Activated T-cell treated with anti-CD3 and anti-CD28 coated beads, Interleukin-2, amount 50 U/mL, for 24 hours (primary cell): ENCODE measurements at regions not wholly inside any gene's neighbourhood (a gene's known extent, or its start where the extent isn't known, plus 50 kb on each side); places are given as distances from the start of the nearest gene placed in this dataset.

Experiments
- DNase-seq: peaks from one replicate; pipeline ENCODE4 v3.0.0-alpha.2; 2020
- H3K27ac Mint-ChIP-seq: 2 replicates; pipeline ENCODE4 v1.8.0; 2020; ENCODE audit warnings: mild to moderate bottlenecking, mixed read lengths
- H3K27me3 Mint-ChIP-seq: 2 replicates; pipeline ENCODE4 v1.8.0; 2020; ENCODE audit warnings: mixed read lengths
- H3K36me3 Mint-ChIP-seq: 2 replicates; pipeline ENCODE4 v1.8.0; 2020; ENCODE audit warnings: low read depth, mixed read lengths
- H3K4me1 Mint-ChIP-seq: 2 replicates; pipeline ENCODE4 v1.8.0; 2020; ENCODE audit warnings: low read depth, mixed read lengths
- H3K4me3 Mint-ChIP-seq: 2 replicates; pipeline ENCODE4 v1.8.0; 2020; ENCODE audit warnings: mild to moderate bottlenecking, moderate library complexity, mixed read lengths
- H3K9me3 Mint-ChIP-seq: 2 replicates; pipeline ENCODE4 v1.8.0; 2020; ENCODE audit warnings: mixed read lengths

DNA sequence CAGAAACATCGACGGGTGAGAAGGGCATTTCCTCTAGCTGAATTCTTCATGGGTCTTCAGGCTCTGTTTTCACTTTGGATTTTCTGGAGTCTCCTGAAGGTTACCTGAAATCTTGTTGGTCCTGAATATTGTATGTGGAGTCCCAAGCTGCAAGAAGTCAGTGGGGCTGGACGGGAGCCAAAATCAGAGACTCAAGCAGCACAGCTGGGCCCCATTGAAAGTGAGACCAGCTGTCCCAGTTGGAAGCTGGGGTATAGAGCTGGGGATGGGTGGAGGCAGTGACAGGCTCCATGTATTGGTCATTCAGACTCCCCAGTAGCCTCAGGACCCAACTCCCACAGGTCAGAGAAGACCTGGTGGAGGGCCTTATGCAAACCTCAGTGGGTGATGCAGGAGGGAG, 111.3 kb upstream of the MLN start:
- Mint-ChIP-seq H3K4me3 (peak overlapping the region; percentile 33), H3K36me3 (no peaks in the 10 kb centered on the region), H3K27me3 (no peaks in the 10 kb centered on the region), H3K4me1 (peaks cover 29% of the 10 kb centered on the region), H3K27ac (no peak overlapping the region), H3K9me3 (no peaks in the 10 kb centered on the region)
- no peak for DNase-seq

DNA sequence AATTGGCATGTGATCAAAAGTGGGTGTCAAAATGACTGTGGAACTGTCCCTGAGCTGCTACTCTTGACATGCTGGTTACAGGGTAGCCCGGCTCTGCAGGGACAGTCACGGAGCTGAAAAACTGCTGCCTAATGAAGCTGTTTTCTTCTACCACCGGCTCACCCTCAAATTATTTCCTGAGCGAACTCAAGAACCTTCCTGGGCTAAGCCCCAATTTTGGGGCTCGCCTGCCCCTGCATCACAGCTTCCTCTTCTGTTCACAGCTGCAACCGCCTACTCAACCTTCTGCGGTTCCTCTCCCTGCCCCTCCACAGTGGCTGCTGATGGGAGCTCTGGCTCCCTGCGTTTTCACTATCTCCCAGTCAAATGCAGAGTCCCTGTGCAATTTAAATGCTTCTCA, 110.8 kb upstream of the MLN start:
- Mint-ChIP-seq H3K27ac (peak overlapping the region; percentile 10), H3K36me3 (no peaks in the 10 kb centered on the region), H3K9me3 (no peaks in the 10 kb centered on the region), H3K4me1 (peaks cover 30% of the 10 kb centered on the region), H3K4me3 (peak overlapping the region; percentile 33), H3K27me3 (no peaks in the 10 kb centered on the region)
- DNase-seq = peak; percentile 56

DNA sequence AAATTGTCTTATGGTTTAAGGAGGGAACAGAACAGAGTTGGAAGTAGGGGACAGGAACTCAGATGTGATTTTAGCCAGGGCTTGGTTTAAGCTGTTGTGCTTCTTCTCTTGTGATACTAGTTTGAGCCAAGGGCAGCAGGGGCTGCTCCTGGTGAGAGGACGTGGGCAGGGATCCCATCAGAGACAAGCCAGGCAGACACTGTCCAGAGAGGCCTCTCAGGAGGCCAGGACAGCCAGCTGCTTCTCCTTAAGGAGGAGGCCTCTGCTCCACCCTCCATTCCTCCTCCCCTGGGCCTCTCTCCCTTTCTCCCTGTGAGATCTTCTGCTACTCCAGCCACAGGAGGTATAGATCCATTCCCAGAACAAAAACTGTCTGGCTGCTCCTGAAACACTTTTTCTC, 108.4 kb upstream of the MLN start:
- no peak overlapping the region for H3K27ac Mint-ChIP-seq
- H3K4me3 Mint-ChIP-seq = no peak overlapping the region
- peaks cover 37% of the 10 kb centered on the region for H3K4me1 Mint-ChIP-seq
- H3K27me3 Mint-ChIP-seq = no peaks in the 10 kb centered on the region
- DNase-seq = no peak
- no peaks in the 10 kb centered on the region for H3K9me3 Mint-ChIP-seq
- no peaks in the 10 kb centered on the region for H3K36me3 Mint-ChIP-seq

DNA sequence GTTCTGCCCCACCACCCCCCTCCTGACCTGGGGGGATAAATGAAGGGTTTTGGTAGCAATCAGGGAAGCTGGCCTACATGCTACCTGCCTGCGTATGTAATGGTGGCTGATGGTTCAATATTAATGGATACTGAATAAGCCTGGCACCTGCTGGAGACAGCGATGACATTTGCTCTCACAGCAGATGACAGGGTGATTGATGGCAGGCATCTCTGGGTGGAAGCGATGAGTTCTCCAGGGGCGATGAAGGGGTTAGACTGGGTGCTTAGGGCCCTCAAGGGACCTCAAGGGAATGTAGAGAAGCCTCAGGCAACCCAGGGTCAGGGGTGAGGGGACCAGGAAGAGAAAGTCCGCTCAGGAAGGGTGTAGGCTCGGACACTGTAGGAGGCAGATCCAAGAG, 107.7 kb upstream of the MLN start:
- Mint-ChIP-seq H3K4me1 (peaks cover 45% of the 10 kb centered on the region), H3K27ac (no peak overlapping the region), H3K27me3 (no peaks in the 10 kb centered on the region), H3K36me3 (no peaks in the 10 kb centered on the region), H3K4me3 (no peak overlapping the region), H3K9me3 (no peaks in the 10 kb centered on the region)
- no peak for DNase-seq

DNA sequence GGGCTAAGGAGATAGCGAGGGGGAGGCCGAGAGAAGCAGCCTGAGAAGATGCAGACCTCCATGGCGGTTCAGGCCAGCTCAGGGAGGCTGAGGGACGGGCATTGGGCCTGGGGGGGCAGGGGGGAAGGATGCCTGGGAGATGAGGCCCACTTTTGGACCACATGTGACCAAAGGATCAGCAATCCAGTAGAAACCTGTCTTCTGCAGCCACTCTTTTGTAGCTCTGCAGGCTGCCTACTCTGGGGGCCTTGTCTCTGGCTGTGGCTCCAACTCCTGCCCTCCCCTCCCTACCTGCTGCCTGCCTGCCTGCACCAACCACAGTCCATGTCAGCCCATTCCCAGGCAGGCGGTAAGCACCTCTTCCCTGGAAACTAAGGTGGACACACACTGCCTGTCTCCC, 106.8 kb upstream of the MLN start:
- Mint-ChIP-seq H3K27me3 (no peaks in the 10 kb centered on the region), H3K4me1 (peaks cover 52% of the 10 kb centered on the region), H3K9me3 (no peaks in the 10 kb centered on the region), H3K4me3 (no peak overlapping the region), H3K27ac (no peak overlapping the region), H3K36me3 (no peaks in the 10 kb centered on the region)
- DNase-seq = no peak

DNA sequence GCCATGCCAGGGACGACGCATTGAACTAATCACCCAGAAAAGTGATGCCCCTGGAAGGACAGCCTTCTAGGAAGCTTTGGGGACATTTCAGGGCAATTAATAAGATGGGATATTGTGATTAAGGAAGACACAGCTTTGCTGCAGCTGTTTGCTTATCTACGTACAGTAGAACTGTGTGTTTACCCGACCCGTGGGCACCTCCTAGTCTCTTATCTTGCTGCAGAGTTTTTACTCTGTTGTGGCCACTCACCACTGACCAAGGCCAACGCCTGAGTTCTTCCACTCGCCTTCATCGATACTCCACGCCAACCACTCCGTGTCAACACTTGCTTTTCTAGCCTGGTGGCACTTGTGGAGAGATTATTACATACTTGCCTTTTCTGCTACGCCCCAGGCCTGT, 105.9 kb upstream of the MLN start:
- Mint-ChIP-seq H3K27ac (no peak overlapping the region), H3K4me3 (no peak overlapping the region), H3K4me1 (peaks cover 52% of the 10 kb centered on the region), H3K27me3 (no peaks in the 10 kb centered on the region), H3K36me3 (no peaks in the 10 kb centered on the region), H3K9me3 (no peaks in the 10 kb centered on the region)
- DNase-seq = no peak

DNA sequence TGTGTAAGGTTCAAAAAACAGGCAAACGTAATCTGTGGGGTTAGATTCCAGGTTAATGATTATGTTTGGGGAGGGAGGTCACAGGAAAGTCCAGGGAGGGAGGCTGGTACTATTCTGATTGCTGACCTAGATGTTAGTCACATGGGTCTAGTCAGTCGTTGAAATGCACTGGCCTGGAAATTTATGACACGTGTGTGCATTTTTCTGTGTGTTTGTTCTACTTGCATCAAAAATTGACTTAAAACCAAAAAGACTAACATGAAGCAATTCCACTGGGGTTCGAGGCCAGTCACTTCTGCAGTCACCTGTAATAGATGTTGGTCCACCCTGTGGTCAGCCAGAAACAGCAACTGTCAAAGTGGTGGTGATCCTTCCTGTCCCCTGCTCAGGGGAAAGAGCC, 104.2 kb upstream of the MLN start:
- Mint-ChIP-seq H3K36me3 (no peaks in the 10 kb centered on the region), H3K27me3 (no peaks in the 10 kb centered on the region), H3K27ac (no peak overlapping the region), H3K4me3 (no peak overlapping the region), H3K9me3 (no peaks in the 10 kb centered on the region), H3K4me1 (peaks cover 56% of the 10 kb centered on the region)
- no peak for DNase-seq

DNA sequence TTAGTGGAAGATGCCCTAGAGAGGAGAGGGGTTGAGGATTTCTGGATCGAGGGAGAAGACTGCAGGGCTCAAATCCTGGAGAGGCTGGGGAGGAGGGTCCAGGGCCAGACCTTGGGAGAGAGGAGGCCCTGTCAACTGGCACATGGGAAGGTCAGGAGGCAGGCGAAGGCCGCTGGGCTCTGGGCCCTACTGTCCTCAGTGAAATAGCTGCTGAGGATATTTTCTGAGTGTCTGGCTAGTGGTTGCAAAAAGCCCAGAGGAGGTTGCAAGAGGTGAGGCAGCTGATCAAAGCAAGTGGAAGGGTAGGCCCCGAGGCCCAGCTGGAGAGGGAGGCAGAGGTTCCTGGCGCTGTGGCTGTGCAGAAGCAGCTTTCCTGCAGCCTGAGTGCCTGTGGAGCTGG, 103.4 kb upstream of the MLN start:
- DNase-seq = no peak
- Mint-ChIP-seq H3K4me3 (no peak overlapping the region), H3K27me3 (no peaks in the 10 kb centered on the region), H3K27ac (no peak overlapping the region), H3K36me3 (no peaks in the 10 kb centered on the region), H3K9me3 (no peaks in the 10 kb centered on the region), H3K4me1 (peaks cover 58% of the 10 kb centered on the region)

DNA sequence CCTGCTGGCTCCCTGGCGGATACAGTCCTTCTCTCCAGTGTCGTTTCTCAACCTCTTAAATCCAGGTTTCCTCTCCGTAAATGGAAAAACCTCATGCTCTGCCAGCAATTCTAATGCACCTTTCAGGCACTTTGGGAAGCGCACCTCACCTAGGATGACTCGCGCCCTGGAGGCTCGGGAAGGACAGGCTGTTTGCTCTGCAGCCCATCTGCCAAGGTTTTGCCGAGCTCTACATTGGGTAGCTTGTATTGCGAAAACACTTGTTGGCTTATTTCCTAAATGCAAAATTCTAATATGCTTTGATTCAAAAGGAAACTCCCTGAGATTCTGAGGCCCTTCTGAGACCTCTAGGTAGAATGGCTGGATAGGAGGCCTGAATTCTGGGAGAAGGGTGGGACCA, 102.6 kb upstream of the MLN start:
- Mint-ChIP-seq H3K27ac (no peak overlapping the region), H3K27me3 (no peaks in the 10 kb centered on the region), H3K9me3 (no peaks in the 10 kb centered on the region), H3K4me3 (no peak overlapping the region), H3K4me1 (peaks cover 61% of the 10 kb centered on the region), H3K36me3 (no peaks in the 10 kb centered on the region)
- DNase-seq = no peak

DNA sequence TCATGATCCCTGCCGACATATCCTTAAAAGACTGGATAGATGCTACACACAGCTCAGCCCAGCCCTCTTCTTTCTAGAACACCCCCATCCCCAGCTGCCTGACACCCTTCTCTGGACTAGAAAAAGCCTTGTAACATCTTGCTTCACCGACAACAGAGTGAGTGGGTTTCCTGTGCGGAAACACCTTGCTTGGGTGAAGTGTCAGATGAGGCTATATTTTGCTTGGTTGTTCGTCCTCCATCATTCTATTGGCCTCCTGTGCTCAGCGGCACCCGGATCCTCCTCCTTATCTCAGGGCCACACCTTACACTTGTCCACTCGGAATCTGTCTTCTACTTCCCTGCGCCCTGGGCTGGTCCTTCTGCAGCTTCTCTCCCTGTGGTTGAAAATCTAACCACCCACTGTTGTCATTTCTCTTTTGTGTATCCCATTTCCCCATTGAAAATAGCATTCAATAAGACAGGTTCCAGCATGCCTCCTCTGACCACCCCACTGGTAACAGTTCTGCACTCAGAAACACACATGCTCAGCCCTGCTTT, 101.3 kb upstream of the MLN start:
- Mint-ChIP-seq H3K36me3 (no peaks in the 10 kb centered on the region), H3K27ac (peak overlapping the region; percentile 70), H3K4me3 (peak overlapping the region; percentile 5), H3K27me3 (no peaks in the 10 kb centered on the region), H3K9me3 (no peaks in the 10 kb centered on the region), H3K4me1 (peaks cover 59% of the 10 kb centered on the region)
- DNase-seq = peak; percentile 37

DNA sequence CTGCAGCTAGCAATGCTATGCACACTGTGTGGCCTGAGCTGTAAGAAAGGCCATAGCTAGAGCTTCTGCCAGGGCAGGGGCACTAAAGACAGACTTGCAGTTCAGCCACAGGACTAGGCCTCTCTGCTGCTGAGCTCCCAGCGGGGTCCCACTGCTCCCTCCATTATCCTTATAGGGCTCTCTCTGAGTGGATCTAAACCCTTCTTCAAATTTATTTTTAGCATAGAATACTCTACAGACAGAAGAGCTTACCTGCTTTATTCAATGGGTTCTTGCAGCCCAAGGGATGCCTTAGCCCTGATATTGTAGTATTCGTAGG, 100.9 kb upstream of the MLN start:
- Mint-ChIP-seq H3K4me1 (peaks cover 58% of the 10 kb centered on the region), H3K4me3 (peak overlapping the region; percentile 18), H3K27me3 (no peaks in the 10 kb centered on the region), H3K27ac (peak overlapping the region; percentile 70), H3K9me3 (no peaks in the 10 kb centered on the region), H3K36me3 (no peaks in the 10 kb centered on the region)
- DNase-seq = no peak

DNA sequence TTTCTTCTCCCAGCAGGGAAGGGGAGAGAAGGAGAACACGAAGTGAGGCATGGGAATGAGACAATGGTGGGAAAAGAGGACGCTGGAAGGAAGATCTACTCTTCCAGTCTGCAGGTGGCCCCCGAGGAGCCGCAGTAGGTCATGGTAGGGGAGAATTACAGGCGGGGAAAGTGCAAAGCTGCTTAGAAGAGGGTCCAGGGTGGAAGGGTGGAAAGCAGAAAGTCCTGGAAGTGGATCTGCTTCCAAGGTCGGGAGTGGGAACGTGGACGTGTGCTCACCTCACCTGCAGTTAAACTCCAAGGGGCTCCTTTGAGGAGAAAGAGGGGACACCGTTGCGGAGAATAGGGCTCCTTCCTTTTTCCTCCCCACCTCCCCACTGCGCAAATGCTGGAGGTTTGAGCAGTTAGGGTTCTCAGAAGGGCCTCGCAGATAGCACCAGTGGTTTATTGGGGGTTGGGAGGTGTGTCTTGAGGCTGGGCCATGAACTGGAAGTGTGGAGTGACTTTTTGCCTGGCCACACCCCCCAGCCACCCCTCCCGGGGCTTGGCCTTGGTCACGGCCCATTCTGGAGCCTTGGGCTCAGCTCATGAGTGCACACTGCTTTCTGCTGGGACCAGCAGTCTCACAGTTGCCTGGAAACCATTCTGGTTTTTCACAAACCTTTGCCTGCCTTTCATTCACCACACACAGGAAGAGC, 100.4 kb upstream of the MLN start:
- Mint-ChIP-seq H3K4me3 (peak overlapping the region; percentile 16), H3K4me1 (peaks cover 58% of the 10 kb centered on the region), H3K27me3 (no peaks in the 10 kb centered on the region), H3K27ac (peak overlapping the region; percentile 50), H3K9me3 (no peaks in the 10 kb centered on the region), H3K36me3 (no peaks in the 10 kb centered on the region)
- peak; percentile 69 for DNase-seq

DNA sequence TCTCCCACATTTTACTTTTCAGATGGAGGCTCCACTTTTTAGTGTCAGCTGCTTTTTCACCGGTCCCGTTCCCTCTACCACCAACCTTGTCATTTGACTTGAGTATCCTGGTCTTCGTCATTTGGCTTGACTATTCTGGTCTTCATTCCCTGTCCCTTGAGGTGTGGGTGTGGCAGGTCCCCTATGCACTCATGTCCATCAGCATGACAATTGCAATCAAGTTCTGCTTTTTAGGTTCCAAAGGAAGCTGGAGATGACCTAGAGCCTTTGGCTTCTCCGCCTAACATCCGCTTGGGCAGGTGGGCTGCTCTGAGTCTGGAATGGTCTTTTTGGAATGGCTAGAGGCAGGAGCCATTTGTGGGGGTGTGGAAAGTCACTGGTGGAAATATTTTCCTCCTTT, 99.8 kb upstream of the MLN start:
- Mint-ChIP-seq H3K27me3 (no peaks in the 10 kb centered on the region), H3K9me3 (no peaks in the 10 kb centered on the region), H3K36me3 (no peaks in the 10 kb centered on the region), H3K27ac (peak overlapping the region; percentile 50), H3K4me3 (no peak overlapping the region), H3K4me1 (peaks cover 60% of the 10 kb centered on the region)
- DNase-seq = no peak

DNA sequence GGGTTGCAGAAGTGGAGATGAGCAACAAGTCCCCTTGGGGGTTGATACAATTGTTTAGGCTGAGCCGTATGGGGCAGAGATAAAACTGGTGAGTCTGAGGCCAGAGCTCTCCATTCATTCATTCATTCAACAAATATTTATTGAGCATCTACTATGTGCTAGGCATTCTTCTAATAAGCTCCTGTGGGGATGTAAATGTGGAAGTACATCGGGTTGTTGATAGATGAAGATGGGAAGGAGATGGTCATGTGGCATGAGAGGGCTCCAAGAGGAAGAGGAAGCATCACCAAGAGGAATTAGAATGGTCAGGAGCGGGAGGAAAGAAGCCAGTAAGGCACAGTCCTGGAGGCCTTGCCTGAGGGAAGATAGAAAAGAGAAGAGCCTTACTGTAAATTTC, 98.7 kb upstream of the MLN start:
- H3K9me3 Mint-ChIP-seq = no peaks in the 10 kb centered on the region
- no peak overlapping the region for H3K4me3 Mint-ChIP-seq
- no peaks in the 10 kb centered on the region for H3K27me3 Mint-ChIP-seq
- H3K36me3 Mint-ChIP-seq = no peaks in the 10 kb centered on the region
- no peak for DNase-seq
- H3K4me1 Mint-ChIP-seq = peaks cover 55% of the 10 kb centered on the region
- peak overlapping the region; percentile 16 for H3K27ac Mint-ChIP-seq

DNA sequence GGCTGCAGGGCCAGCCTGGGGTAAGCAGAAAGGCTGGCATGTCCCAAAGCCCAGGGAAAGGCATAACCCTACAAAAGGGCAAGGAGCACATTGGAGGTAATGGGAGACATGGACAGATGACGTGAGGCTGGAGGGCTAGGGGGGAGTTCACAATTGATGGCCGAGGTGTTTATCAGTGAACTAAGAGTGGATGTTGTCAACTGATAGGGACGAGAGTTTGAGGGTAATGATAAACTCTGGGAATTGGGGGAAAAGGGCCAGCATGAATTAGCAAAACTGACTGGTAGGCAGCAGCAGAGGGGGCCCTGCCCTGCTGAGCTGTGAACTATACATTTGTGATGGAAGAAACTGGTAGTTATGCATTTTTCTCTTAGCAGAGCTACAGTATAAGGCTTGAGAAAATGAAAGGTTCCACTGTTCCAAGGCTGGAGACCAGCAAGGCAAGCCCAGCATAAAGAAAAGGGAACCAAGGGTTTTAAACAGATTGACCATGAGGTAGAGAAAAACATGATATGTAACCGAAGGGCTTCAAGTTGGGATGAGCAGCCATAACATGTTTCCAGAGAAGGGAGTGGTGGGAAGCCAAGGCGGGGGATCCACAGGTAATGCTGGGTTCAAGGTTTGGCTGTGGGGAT, 98.1 kb upstream of the MLN start:
- Mint-ChIP-seq H3K36me3 (no peaks in the 10 kb centered on the region), H3K4me1 (peaks cover 55% of the 10 kb centered on the region), H3K27ac (no peak overlapping the region), H3K4me3 (no peak overlapping the region), H3K9me3 (no peaks in the 10 kb centered on the region), H3K27me3 (no peaks in the 10 kb centered on the region)
- DNase-seq = no peak
